ENCODE measurements at regions not wholly inside any gene's neighbourhood (a gene's known extent, or its start where the extent isn't known, plus 50 kb on each side); places are given as distances from the start of the nearest gene placed in this dataset.
"Not testable (repeated sequence)": the region's sequence is repeated elsewhere in the genome, so short reads cannot be mapped to it uniquely, and the experiment has no call there.

- not testable (repeated sequence) for DNase-seq
These were observed 2754.0 kb downstream of the PCDH9 start for GRCh38 chr13:64476041-64476568.

GRCh38 chr13:64471916-64472315 lies 2758.2 kb downstream of the PCDH9 start:
- no peak for DNase-seq

GRCh38 chr13:64470751-64471150 lies 2759.4 kb downstream of the PCDH9 start:
- no peak for DNase-seq

GRCh38 chr13:64459778-64460177 lies 2770.4 kb downstream of the PCDH9 start:
- no peak for DNase-seq

- no peak for DNase-seq
These were observed 2772.2 kb downstream of the PCDH9 start for GRCh38 chr13:64457976-64458375.

- DNase-seq: no peak
These were observed 2775.0 kb downstream of the PCDH9 start for GRCh38 chr13:64455124-64455523.

GRCh38 chr13:64453831-64454230 lies 2776.3 kb downstream of the PCDH9 start:
- DNase-seq: no peak

- DNase-seq: no peak
These were observed 2783.8 kb downstream of the PCDH9 start for GRCh38 chr13:64446372-64446771.

GRCh38 chr13:64441740-64442139 lies 2788.4 kb downstream of the PCDH9 start:
- no peak for DNase-seq

GRCh38 chr13:64438084-64438483 lies 2792.1 kb downstream of the PCDH9 start:
- no peak for DNase-seq

- DNase-seq: no peak
These were observed 2800.4 kb downstream of the PCDH9 start for GRCh38 chr13:64429691-64430090.

- no peak for DNase-seq
These were observed 2801.9 kb downstream of the PCDH9 start for GRCh38 chr13:64428196-64428595.

GRCh38 chr13:64423467-64423866 lies 2806.7 kb downstream of the PCDH9 start:
- no peak for DNase-seq

- no peak for DNase-seq
These were observed 2810.0 kb downstream of the PCDH9 start for GRCh38 chr13:64420181-64420580.

- DNase-seq: no peak
These were observed 2812.6 kb downstream of the PCDH9 start for GRCh38 chr13:64417581-64417980.

- no peak for DNase-seq
These were observed 2815.8 kb downstream of the PCDH9 start for GRCh38 chr13:64414381-64414780.

GRCh38 chr13:64413529-64413928 lies 2816.6 kb downstream of the PCDH9 start:
- DNase-seq: no peak

GRCh38 chr13:64410276-64411053 lies 2819.7 kb downstream of the PCDH9 start:
- no peak for DNase-seq

- DNase-seq: no peak
These were observed 2832.4 kb downstream of the PCDH9 start for GRCh38 chr13:64397701-64398100.

GRCh38 chr13:64377606-64378005 lies 2852.5 kb downstream of the PCDH9 start:
- DNase-seq: no peak

- DNase-seq: no peak
These were observed 2858.7 kb downstream of the PCDH9 start for GRCh38 chr13:64371461-64371860.

- DNase-seq: no peak
These were observed 2859.1 kb downstream of the PCDH9 start for GRCh38 chr13:64371045-64371444.

GRCh38 chr13:64369121-64369520 lies 2861.0 kb downstream of the PCDH9 start:
- DNase-seq: no peak

- no peak for DNase-seq
These were observed 2867.6 kb downstream of the PCDH9 start for GRCh38 chr13:64362564-64362963.

GRCh38 chr13:64347664-64348063 lies 2882.5 kb downstream of the PCDH9 start:
- DNase-seq: no peak

Measured in bone marrow (tissue), 2 donors.